ENCODE measurements at regions not wholly inside any gene's neighbourhood (a gene's known extent, or its start where the extent isn't known, plus 50 kb on each side); places are given as distances from the start of the nearest gene placed in this dataset.
"Not testable (repeated sequence)": the region's sequence is repeated elsewhere in the genome, so short reads cannot be mapped to it uniquely, and the experiment has no call there.

DNA sequence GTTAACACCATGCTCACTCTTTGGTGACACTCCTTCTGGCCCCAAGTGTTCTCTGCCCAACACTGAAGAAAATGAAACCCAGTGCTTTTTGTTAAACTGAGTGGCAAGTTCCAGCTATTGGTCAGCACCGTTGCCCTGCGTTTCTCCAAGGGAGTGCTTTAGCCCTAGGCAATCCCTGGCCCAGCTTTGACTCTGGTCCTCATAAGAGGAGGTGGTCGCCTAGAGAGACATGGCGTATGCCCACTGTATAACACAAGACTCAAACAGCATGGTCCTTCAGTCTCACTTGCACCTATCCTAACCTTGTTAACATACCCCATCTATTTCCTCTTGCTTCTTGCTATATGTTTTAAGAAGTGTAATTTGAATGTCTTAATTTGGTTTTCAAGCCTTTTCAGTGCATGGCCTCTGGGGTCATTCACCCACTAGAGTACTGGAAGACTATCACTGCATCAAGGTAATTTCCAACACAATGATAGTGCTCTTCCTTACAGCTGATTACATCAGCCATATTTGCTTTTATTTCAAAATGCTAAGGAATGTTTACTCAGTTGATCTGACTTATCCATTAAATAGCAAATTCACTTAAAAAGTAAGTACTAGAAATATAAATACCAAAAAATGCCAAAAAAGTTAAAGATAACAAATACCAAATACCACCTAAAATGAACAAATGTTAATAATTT lies 190.5 kb upstream of the SOX21 start:
- no peak for DNase-seq (ENCODE audit: low spot score)

- no peak for DNase-seq (ENCODE audit: low spot score)
Observed at GRCh38 chr13:94901070-94901469, 188.7 kb upstream of the SOX21 start.

- DNase-seq (ENCODE audit: low spot score) = no peak
Observed at GRCh38 chr13:94896719-94897317, 184.5 kb upstream of the SOX21 start.

DNA sequence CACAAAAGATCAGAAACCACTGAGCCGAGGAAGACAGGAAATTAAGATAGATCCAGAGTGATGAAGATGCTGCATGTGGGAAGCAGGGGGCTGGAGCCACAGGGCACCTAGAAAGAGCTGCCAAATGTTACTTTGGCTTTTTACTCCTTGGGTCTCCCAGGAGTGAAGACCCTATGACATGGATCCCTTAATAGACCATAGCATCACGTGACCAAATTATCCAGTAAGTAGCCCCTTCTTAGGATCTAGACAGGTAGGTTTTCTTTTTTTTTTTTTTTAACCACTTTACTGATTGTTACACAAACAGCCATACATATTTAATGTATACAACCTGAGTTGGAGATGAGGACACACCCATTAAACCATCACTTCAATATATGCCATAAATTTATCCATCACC lies 183.9 kb upstream of the SOX21 start:
- no peak for DNase-seq (ENCODE audit: low spot score)

DNA sequence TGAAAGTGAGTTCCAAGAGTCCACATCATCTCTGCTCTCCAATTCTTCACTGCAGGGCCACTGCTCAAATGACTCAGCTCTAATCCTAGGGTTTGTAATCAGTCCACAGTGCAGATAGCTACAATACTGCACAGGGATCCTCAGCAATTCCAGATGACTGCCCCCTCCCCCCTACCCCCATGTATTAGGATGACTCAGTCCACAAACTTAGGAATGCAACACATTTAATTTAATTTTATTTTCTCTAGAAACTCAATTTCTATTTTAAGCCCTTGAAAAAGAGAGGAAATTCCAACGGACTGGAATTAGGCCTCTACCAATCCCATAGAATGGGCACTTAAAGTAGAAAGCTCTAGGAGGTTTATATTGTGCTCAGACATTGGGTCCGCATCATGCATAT lies 173.8 kb upstream of the SOX21 start:
- peak; percentile 53 for DNase-seq (ENCODE audit: low spot score)

DNA sequence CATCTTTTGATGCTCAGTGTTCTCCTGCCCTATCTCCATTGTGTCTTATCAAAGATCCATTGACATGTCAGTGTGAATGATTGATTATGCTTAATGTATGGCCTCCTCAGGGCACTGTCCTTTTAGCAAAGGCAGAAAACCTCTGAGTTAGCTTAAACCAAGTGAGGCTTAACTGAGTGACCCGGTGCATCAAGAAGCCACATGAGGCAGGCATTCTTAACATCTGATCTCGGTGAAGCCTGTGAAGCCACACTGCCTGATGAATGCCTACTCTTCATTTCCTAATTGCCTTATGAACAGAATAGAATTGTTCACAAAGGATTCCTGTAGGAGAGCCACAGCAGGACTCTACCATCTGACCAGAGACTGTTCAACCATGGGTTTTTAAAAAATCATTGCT lies 168.1 kb upstream of the SOX21 start:
- DNase-seq (ENCODE audit: low spot score) = no peak

DNA sequence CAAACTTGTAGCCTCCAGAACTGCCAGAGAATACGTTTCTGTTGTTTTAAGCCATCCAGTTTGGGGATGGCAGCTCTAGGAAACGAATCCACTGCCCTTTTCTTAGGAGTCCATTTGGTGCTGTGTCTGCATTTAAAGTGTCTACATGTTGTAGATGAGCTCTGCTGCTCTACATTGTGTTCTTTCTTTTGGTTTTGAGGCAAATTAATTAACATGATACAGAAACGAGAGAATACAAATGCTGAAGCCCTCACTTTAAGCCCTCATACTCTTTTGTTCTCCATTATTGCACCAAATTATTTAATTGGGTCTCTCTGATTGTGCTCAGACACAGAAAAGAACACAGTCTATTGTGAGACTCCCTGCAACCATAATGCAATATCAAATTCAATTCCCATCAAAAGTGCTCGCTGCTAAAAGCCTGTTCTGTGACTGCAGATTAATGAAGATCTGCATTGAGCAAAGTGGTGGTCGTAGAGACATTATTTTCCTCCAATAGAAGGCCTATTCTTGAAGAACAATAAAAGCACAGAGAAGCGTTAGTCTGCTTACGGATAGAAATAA lies 166.3 kb upstream of the SOX21 start:
- no peak for DNase-seq (ENCODE audit: low spot score)

DNA sequence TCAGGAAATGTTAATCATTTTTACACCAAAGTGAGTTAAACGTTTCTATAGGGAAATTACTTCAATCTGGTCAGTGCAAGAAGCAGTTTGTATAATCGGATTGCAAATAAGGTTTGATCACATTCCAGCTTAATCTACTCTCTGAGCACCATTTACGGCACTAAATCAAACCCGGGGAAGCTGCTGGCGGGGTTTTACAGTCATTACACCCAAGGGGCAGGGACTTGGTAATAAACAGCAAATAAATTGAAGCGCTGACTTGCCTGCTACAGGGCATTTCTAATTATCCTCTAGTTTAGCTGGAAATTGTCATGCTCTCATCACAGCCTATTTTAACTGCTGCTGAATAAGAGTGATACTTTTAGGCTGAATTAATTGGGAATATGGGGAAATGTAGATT lies 152.1 kb upstream of the SOX21 start:
- DNase-seq (ENCODE audit: low spot score) = no peak

GRCh38 chr13:94860981-94861407 lies 148.6 kb upstream of the SOX21 start:
- peak; percentile 32 for DNase-seq (ENCODE audit: low spot score)

GRCh38 chr13:94859811-94860210 lies 147.5 kb upstream of the SOX21 start:
- no peak for DNase-seq (ENCODE audit: low spot score)

DNA sequence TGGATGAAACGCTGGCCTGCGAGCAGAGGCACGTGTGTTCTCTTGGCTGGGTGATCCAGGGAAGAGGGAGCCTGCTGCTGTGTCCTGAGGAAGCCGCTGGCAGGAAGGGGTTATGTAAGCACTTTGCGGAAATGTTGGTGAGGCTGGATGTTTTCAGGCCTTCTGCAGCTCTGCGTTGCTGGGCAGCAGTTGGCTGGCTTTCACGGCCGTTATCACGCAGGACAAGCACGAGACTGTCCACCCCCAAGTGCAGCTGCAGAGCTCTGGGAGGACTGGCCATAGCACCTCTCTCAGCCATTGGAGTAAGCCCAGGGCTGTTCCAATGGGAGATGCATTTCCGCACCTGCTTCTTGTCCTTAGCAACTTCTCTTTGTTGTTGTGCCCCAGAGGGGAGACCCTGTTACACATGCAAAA lies 146.9 kb upstream of the SOX21 start:
- DNase-seq (ENCODE audit: low spot score) = peak; percentile 12

DNA sequence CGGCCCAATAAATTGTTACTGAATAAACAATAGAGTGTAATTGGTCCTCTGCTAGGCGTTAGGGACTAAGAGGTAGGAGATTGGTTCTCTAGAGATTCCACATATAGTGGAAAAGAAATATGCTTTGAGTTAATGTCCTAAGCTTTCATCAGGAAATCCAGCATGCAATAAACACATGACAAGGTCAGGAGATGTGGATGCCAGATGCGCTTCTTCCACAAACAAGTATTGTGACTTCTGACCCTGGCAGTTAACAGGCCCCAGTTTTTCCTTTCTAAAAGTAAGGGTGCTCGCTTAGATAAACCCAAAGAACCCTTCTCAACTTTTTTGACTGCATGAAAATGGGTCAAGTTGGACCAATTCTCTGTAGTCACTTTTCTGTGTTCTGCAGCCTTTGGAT lies 146.5 kb upstream of the SOX21 start:
- DNase-seq (ENCODE audit: low spot score) = no peak

DNA sequence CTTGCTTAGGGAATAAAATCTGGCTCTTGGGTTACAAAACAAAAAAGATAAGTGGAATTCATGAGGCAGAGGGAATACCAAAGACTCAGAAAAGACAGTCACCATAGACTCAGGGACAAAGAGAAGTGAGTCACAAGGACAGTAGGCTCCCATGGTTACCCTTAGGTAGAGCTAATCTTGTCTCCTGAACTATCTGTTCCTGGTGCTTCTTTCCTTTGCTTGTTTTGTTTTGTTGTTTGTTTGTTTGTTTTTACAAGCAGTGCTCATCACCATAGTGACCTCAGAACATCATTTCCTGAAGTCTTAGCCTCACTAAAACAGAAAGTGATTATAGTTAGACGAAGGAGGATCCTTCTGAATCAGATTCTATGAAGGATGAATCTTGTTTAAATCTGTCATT lies 142.3 kb upstream of the SOX21 start:
- DNase-seq (ENCODE audit: low spot score) = no peak

DNA sequence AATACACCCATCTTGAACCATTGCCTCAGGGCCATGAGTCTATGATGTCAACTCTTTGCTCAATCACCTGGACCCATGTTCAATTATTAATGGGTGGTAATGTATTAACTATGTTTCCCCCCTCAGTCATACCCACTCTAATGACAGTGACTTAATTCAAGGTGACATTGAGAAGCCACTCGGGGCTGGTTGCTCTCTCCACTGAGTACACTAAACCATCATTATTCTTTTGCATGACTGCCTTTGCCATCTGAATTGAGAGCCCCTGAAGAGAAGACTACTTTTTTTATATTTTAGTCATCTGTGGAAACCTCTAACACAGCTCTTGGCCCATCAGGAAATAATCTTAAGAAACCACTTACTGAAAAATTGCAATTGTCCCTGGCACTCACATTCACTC lies 139.2 kb upstream of the SOX21 start:
- DNase-seq (ENCODE audit: low spot score) = no peak

DNA sequence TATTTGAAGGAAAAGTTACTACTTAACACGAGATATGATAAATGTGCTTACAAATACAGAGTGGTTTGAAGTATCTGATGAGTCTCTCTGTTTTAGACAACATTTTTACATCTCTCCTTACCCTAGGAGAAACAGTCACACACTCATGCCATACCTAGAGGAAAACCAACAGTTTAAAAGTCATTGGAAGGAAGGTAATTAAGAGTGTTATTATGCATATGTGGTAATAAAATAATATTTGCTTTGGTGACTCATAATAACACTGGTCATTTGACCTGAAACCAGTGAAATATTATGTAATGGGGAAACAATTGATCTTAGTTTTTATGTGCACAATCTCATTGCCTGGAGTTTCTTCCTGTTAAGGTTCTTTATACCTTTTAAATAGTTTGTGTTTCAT lies 136.9 kb upstream of the SOX21 start:
- no peak for DNase-seq (ENCODE audit: low spot score)

- DNase-seq (ENCODE audit: low spot score) = no peak
Observed at GRCh38 chr13:94842901-94843300, 130.6 kb upstream of the SOX21 start.

DNA sequence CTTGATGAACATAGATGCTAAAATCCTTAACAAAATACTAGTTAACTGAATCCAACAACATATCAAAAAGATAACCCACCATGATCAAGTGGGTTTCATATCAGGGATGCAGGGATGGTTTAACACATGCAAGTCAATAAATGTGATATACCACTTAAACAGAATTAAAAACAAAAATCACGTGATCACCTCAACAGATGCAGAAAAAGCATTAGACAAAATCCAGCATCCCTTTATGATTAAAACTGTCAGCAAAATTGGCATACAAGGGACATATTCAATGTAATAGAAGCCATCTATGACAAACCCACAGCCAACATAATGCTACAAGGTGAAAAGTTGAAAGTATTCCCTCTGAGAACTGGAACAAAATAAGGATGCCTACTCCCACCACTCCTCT lies 124.7 kb upstream of the SOX21 start:
- DNase-seq (ENCODE audit: low spot score) = not testable (repeated sequence)

- DNase-seq (ENCODE audit: low spot score) = no peak
Observed at GRCh38 chr13:94829837-94830365, 117.6 kb upstream of the SOX21 start.

DNA sequence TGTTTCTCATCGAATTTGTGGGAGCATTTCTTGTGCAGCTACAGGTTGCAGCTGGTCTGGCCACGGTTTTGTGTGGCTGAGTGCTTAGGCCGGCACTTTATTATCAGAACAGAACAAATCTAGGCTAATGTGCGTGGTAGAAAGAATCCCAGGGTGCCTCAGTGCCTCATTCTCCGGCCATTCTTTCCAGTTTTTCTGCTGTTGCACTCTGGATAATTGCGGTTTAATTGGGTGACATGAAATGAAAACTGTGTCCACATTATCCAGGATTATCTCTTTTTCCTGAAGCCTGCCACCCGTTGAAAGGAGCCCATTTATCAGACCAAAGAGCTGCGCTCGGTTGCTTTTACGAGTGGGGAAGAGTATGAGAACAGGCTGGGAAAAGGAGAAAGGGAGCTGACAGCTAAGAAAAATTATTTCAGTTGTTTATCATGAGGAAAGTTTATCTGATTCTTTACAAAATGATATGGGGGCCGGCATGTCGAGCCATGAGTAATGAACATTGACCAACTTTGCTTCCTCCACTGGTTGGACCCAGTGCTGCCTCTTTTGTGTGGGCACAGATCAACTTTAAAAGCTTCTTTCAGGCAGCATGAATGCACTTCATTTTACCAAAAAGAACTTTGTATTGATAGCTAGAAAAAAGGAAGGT lies 117.0 kb upstream of the SOX21 start:
- no peak for DNase-seq (ENCODE audit: low spot score)

GRCh38 chr13:94827566-94827965 lies 115.2 kb upstream of the SOX21 start:
- DNase-seq (ENCODE audit: low spot score) = no peak

- no peak for DNase-seq (ENCODE audit: low spot score)
Observed at GRCh38 chr13:94825507-94825906, 113.2 kb upstream of the SOX21 start.

DNA sequence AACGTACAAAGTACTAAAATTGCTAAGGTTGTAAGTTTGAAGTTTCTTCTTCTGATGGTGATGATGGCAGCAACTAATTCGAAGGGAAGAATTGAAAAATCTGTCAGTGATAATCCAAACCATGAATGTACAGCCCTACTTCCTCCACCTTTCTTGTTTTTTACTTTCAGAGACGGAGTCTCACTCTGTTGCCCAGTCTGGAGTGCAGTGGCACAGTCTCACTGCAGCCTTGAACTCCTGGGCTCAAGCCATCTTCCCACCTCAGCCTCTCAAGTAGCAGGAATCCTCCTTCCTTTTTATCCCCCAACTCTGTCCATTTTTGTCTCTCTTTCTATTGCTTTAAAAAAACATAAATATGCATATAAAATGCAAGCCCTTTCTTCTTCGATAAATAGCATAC lies 112.3 kb upstream of the SOX21 start:
- no peak for DNase-seq (ENCODE audit: low spot score)

GRCh38 chr13:94822356-94822755 lies 110.0 kb upstream of the SOX21 start:
- DNase-seq (ENCODE audit: low spot score) = no peak

Data from AG20443 (cell line).